Esophagus squamous epithelium (tissue), 5 donors: ENCODE measurements at regions not wholly inside any gene's neighbourhood (a gene's known extent, or its start where the extent isn't known, plus 50 kb on each side); places are given as distances from the start of the nearest gene placed in this dataset.

ENCODE experiments used
- DNase-seq: peaks from one replicate; lab custom pipeline; 2025; lab: John Stamatoyannopoulos, UW
- H3K27ac ChIP-seq, 4 donors: fragments of 200-600 bp; sonication (generic); one replicate each; pipeline ENCODE4 v1.5.1; 2016 to 2019; ENCODE audit warnings: mild to moderate bottlenecking in 1 of 4
- H3K27me3 ChIP-seq, 4 donors: fragments of 200-600 bp; sonication (generic); 1 replicate in 3 of 4; 2 replicates in 1 of 4; pipeline versions ENCODE4 v1.5.1 to v1.6.0; 2017 to 2021; ENCODE audit warnings: antibody characterized with exemption in 1 of 4
- H3K36me3 ChIP-seq, 3 donors: fragments of 200-600 bp; sonication (generic); one replicate each; pipeline ENCODE4 v1.5.1; 2016 to 2019
- H3K4me1 ChIP-seq, 3 donors: fragments of 200-600 bp; sonication (generic); one replicate each; pipeline ENCODE4 v1.5.1; 2017 to 2019
- H3K4me3 ChIP-seq, 4 donors: fragments of 200-600 bp; sonication (generic); 1 replicate in 3 of 4; 2 replicates in 1 of 4; pipeline ENCODE4 v1.5.1; 2016 to 2019; ENCODE audit warnings: mild to moderate bottlenecking in 2 of 4, moderate library complexity in 1 of 4
- H3K9me3 ChIP-seq, 3 donors: fragments of 200-600 bp; sonication (generic); one replicate each; pipeline ENCODE4 v1.5.1; 2016 to 2019
- POLR2A ChIP-seq, 4 donors: fragments of 450-650 bp; IDR thresholded peaks; one replicate each; pipeline ENCODE4 v1.6.1; 2017; ENCODE audit warnings: antibody characterized with exemption in 4 of 4, mild to moderate bottlenecking in 4 of 4, moderate library complexity in 3 of 4
- WGBS, 2 donors: methylation state at CpG; one replicate each; pipeline ENCODE4 v1.1.5; 2018; 5-methylcytosine and 5-hydroxymethylcytosine counted together
- intact Hi-C: fragments of 100-400 bp; cut with DNase I; formaldehyde crosslinking; loops from one replicate; pipeline ENCODE4 v1.15.0; 2022
- TF ChIP-seq, protein P1 (sequence below), 6 experiments: fragments of 450-650 bp in 4 of 6; fragments of 200-600 bp in 2 of 6; sonication (generic) in 2 of 6; IDR thresholded peaks; one replicate each; pipeline ENCODE4 v1.5.1; 2016 to 2019; ENCODE audit warnings: antibody characterized with exemption in 6 of 6, mild to moderate bottlenecking in 4 of 6, moderate library complexity in 4 of 6
- donor health status: DM: yes; HTN: yes; CAD: no.

GRCh38 chr1:60134716-60135115 is 61.1 kb upstream of the C1orf87 start:
- H3K27ac ChIP-seq, result no peak overlapping the region
- TF ChIP-seq, protein P1, sequence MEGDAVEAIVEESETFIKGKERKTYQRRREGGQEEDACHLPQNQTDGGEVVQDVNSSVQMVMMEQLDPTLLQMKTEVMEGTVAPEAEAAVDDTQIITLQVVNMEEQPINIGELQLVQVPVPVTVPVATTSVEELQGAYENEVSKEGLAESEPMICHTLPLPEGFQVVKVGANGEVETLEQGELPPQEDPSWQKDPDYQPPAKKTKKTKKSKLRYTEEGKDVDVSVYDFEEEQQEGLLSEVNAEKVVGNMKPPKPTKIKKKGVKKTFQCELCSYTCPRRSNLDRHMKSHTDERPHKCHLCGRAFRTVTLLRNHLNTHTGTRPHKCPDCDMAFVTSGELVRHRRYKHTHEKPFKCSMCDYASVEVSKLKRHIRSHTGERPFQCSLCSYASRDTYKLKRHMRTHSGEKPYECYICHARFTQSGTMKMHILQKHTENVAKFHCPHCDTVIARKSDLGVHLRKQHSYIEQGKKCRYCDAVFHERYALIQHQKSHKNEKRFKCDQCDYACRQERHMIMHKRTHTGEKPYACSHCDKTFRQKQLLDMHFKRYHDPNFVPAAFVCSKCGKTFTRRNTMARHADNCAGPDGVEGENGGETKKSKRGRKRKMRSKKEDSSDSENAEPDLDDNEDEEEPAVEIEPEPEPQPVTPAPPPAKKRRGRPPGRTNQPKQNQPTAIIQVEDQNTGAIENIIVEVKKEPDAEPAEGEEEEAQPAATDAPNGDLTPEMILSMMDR (IDR thresholded peaks at IDR 0.05), result no peak
- TF ChIP-seq POLR2A (IDR thresholded peaks at IDR 0.05), result no peak
- H3K4me3 ChIP-seq, result no peak overlapping the region
- peaks cover 0 to 9% (median 0%) of the 10 kb centered on the region in 3 donors for H3K4me1 ChIP-seq
- 84 to 92% methylated on average over 2 of the region's 2 CpGs for WGBS, 2 donors
- no peaks in the 10 kb centered on the region for H3K27me3 ChIP-seq
- no peaks in the 10 kb centered on the region for H3K9me3 ChIP-seq
- no peak for DNase-seq
- intact Hi-C loops, result no loop called here
- H3K36me3 ChIP-seq, result no peaks in the 10 kb centered on the region

- intact Hi-C loops, result no loop called here
- no peak for DNase-seq
- Histone ChIP-seq H3K27ac (no peak overlapping the region), H3K4me1 (peaks cover 0 to 9% (median 0%) of the 10 kb centered on the region in 3 donors), H3K36me3 (no peaks in the 10 kb centered on the region), H3K9me3 (no peaks in the 10 kb centered on the region), H3K4me3 (no peak overlapping the region), H3K27me3 (no peaks in the 10 kb centered on the region)
- TF ChIP-seq, protein P1 (IDR thresholded peaks at IDR 0.05), result no peak
- TF ChIP-seq POLR2A (IDR thresholded peaks at IDR 0.05), result no peak
Measured at GRCh38 chr1:60133848-60134247, 60.3 kb upstream of the C1orf87 start.

DNA sequence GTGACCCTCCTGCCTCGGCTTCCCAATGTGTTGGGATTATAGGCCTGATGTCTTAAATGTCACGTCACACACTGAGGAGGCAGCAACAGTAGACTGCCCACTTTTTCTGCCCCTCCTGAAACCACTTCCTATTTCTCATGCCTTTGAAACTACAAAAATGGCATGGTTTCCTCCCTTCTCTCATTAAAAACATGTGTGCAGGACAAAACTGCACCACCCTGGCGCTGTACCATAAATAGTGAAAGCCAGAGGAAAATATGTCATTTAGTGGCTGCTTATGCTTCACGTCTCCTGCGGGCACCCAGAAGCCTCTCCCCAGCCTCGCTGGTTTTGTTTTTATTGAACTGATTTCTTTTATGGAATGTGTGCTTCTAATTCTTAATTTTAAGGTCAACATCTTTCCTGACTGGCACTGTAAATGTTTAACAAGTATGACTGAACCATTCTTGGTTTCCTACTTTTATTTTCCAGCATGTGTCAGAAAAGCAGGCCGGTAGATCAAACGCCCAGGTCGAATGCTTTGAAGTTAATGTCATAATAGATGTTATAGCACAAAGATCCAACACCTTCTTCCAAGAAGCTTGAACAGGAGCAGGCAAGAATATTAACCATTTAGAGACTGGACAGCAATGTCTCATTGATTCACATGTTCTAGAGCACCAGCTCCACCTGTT is 59.6 kb upstream of the C1orf87 start:
- TF ChIP-seq, protein P1 (IDR thresholded peaks at IDR 0.05), result no peak
- no peak for TF ChIP-seq POLR2A (IDR thresholded peaks at IDR 0.05)
- H3K36me3 ChIP-seq, result no peaks in the 10 kb centered on the region
- no peak for DNase-seq
- H3K4me1 ChIP-seq, result peaks cover 0 to 9% (median 0%) of the 10 kb centered on the region in 3 donors
- H3K27ac ChIP-seq, result no peak overlapping the region
- no peaks in the 10 kb centered on the region for H3K27me3 ChIP-seq
- 29% methylated on average over 9 of the region's 9 CpGs for WGBS, 2 donors
- intact Hi-C loops, result no loop called here
- no peak overlapping the region for H3K4me3 ChIP-seq
- H3K9me3 ChIP-seq, result no peaks in the 10 kb centered on the region

- Histone ChIP-seq H3K4me3 (no peak overlapping the region), H3K4me1 (peaks cover 0 to 9% (median 0%) of the 10 kb centered on the region in 3 donors)
Measured at GRCh38 chr1:60132108-60132507, 58.5 kb upstream of the C1orf87 start.

DNA sequence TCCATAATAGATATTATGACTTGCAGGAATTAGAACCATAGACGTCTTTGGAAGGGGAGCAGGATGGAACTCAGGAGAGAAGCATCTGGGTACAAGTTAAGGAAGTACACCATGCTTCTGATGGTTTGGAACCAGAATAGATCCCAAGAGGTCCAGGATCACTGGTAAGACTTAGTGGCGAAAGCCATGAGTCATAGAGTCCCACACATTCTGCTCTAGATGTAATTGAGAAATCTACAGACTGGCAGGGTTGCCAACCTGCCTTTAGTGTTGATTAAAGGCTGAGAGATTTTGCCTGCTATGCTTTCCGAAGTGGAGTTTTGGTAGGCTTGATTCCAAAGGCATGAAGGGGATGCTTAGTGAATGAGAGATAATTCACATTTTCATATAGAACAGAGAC is 57.1 kb upstream of the C1orf87 start:
- H3K27me3 ChIP-seq, result no peaks in the 10 kb centered on the region
- H3K4me1 ChIP-seq, result peaks cover 0 to 9% (median 0%) of the 10 kb centered on the region in 3 donors
- intact Hi-C loops, result no loop called here
- no peaks in the 10 kb centered on the region for H3K9me3 ChIP-seq
- no peak overlapping the region for H3K27ac ChIP-seq
- no peak for DNase-seq
- no peak overlapping the region for H3K4me3 ChIP-seq
- 58 to 66% methylated on average over 3 of the region's 3 CpGs for WGBS, 2 donors
- TF ChIP-seq POLR2A (IDR thresholded peaks at IDR 0.05), result no peak
- TF ChIP-seq, protein P1 (IDR thresholded peaks at IDR 0.05), result no peak
- no peaks in the 10 kb centered on the region for H3K36me3 ChIP-seq

More at GRCh38 chr1:60132108-60132507, 58.5 kb upstream of the C1orf87 start:
- H3K9me3 ChIP-seq, result no peaks in the 10 kb centered on the region
- H3K27ac ChIP-seq, result no peak overlapping the region
- no peak for TF ChIP-seq POLR2A (IDR thresholded peaks at IDR 0.05)
- TF ChIP-seq, protein P1 (IDR thresholded peaks at IDR 0.05), result no peak
- 74 to 83% methylated on average over 5 of the region's 5 CpGs for WGBS, 2 donors
- no peak for DNase-seq
- H3K27me3 ChIP-seq, result no peaks in the 10 kb centered on the region
- intact Hi-C loops, result no loop called here
- H3K36me3 ChIP-seq, result no peaks in the 10 kb centered on the region
